ENCODE measurements at regions not wholly inside any gene's neighbourhood (a gene's known extent, or its start where the extent isn't known, plus 50 kb on each side); places are given as distances from the start of the nearest gene placed in this dataset.
"Not testable (repeated sequence)": the region's sequence is repeated elsewhere in the genome, so short reads cannot be mapped to it uniquely, and the experiment has no call there.

GRCh38 chr10:131569851-131570715, 258.6 kb upstream of the TCERG1L start:
- no peak for DNase-seq

GRCh38 chr10:131570716-131571307, 259.3 kb upstream of the TCERG1L start:
- DNase-seq: no peak

GRCh38 chr10:131571346-131571745, 259.8 kb upstream of the TCERG1L start:
- DNase-seq: no peak

- no peak for DNase-seq
These were observed 260.3 kb upstream of the TCERG1L start for GRCh38 chr10:131571865-131572264.

- no peak for DNase-seq
These were observed 261.7 kb upstream of the TCERG1L start for GRCh38 chr10:131573256-131573655.

- no peak for DNase-seq
These were observed 262.2 kb upstream of the TCERG1L start for GRCh38 chr10:131573707-131574106.

- DNase-seq: no peak
These were observed 262.8 kb upstream of the TCERG1L start for GRCh38 chr10:131574363-131574706.

GRCh38 chr10:131574707-131575430, 263.3 kb upstream of the TCERG1L start:
- no peak for DNase-seq

GRCh38 chr10:131575877-131576276, 264.4 kb upstream of the TCERG1L start:
- no peak for DNase-seq

GRCh38 chr10:131576341-131577177, 265.0 kb upstream of the TCERG1L start:
- no peak for DNase-seq

- DNase-seq: no peak
These were observed 265.6 kb upstream of the TCERG1L start for GRCh38 chr10:131577178-131577555.

GRCh38 chr10:131577786-131578471, 266.4 kb upstream of the TCERG1L start:
- no peak for DNase-seq

GRCh38 chr10:131578472-131578970, 267.0 kb upstream of the TCERG1L start:
- no peak for DNase-seq

- no peak for DNase-seq
These were observed 267.9 kb upstream of the TCERG1L start for GRCh38 chr10:131579251-131580071.

GRCh38 chr10:131580076-131580652, 268.6 kb upstream of the TCERG1L start:
- no peak for DNase-seq

- DNase-seq: no peak
These were observed 269.2 kb upstream of the TCERG1L start for GRCh38 chr10:131580674-131581073.

- not testable (repeated sequence) for DNase-seq
These were observed 270.0 kb upstream of the TCERG1L start for GRCh38 chr10:131581547-131581946.

- no peak for DNase-seq
These were observed 272.8 kb upstream of the TCERG1L start for GRCh38 chr10:131584287-131584686.

GRCh38 chr10:131585761-131586160, 274.2 kb upstream of the TCERG1L start:
- DNase-seq: no peak

- no peak for DNase-seq
These were observed 275.4 kb upstream of the TCERG1L start for GRCh38 chr10:131586958-131587357.

All from NCI-H82 (cell line).